GM18502 (cell line): ENCODE measurements at regions not wholly inside any gene's neighbourhood (a gene's known extent, or its start where the extent isn't known, plus 50 kb on each side); places are given as distances from the start of the nearest gene placed in this dataset.
"Not testable (repeated sequence)": the region's sequence is repeated elsewhere in the genome, so short reads cannot be mapped to it uniquely, and the experiment has no call there.

ENCODE experiments used
- ATAC-seq: cut with Tn5 transposase; IDR thresholded peaks from one replicate; pipeline ENCODE4 v1.9.1; 2021; ENCODE audit warnings: mild to moderate bottlenecking; ENCODE audit not compliant: unreplicated experiment, poor library complexity

DNA sequence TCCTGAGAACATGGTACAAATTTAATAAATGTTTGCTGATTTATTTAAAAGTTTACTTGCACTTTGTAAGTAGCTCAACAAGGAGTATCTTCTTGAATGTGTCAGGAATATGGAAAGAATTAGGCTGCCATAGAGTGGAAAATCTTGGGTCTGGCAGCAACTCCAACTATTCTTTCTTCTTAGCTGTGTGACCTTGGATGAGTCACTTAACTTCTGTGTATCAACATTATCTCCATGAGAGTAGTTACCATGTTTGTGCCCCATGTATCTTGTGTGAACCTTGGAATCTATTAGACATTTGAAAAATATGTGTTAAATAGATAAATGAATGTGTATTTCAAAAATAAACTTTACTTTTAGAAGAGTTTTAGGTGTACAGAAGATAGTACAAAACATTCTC is 348.8 kb downstream of the GBA3 start:
- ATAC-seq = no peak

DNA sequence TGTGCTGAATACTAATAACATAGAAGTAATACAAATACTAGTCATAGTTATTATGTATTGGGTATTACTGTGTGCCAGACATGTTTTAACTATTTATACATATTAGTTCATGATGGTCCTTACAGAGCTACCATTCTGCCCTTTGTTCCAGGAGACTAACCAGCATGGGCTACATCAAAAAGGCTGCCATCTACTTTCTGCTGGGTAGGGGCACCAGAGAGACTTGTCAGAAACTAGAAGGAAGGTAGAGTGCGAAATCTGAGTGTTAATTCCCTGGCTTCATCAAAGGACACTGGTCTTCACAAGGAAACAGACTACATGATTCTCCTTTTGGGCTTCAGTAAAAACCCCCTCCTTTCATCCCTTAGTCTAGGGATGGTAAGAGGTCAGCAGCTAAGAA is 347.8 kb downstream of the GBA3 start:
- no peak for ATAC-seq

DNA sequence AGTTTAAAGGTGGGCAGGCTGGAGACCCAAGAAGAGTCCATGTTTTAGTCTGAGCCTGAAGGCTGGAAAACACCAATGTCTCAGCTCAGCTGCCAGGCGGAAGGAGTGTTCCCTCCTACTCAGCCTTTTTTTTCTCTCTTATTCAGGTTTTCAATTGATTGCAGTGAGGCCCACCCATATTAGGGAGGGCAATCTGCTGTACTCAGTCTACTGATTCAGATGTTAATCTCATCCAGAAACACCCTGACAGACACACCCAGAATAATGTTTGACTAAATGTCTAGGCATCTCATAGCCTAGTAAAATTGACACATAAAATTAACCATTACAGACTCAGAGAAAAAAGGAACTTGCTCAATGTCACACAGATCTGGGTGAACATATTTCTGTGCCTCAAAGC is 347.1 kb downstream of the GBA3 start:
- ATAC-seq = no peak

DNA sequence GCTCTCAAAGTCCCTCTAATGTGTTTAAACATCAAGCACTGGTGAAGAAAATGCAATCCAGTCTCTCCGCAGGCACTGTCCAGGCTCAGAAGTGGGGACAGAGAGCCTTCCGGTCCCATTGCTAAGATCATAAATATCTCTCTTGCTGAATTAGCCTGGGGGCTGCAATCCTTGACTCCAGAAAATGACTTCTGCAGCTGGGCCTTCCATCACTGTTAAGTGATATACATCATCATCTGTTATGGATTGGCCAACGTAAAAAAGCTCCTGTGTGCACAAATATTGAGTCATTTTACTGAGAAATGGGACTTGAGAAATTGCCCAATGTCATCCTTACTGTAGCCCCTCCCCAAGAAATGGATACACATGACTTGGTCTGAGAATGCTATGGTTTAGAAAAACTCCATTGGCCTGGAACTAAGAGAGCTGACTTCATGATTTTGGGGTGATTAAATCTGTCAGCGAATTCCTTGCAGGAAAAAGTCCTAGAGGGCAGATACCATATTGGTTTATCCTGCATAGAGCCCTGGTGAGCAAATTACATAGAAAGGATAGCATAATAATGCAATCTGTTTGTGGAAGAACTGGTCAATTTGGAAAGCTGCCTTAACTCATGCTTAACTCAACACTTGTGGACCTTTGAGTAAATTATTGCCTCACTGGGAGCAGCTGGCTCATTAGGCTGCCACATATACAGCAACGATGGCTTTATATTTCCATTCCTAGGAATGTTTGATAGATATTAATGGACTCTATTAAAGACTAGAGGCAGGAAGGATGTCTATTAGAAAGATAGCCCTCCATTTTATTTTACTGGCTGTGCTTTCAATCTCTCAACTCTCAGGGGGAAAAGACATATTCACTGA is 346.1 kb downstream of the GBA3 start:
- ATAC-seq = no peak

DNA sequence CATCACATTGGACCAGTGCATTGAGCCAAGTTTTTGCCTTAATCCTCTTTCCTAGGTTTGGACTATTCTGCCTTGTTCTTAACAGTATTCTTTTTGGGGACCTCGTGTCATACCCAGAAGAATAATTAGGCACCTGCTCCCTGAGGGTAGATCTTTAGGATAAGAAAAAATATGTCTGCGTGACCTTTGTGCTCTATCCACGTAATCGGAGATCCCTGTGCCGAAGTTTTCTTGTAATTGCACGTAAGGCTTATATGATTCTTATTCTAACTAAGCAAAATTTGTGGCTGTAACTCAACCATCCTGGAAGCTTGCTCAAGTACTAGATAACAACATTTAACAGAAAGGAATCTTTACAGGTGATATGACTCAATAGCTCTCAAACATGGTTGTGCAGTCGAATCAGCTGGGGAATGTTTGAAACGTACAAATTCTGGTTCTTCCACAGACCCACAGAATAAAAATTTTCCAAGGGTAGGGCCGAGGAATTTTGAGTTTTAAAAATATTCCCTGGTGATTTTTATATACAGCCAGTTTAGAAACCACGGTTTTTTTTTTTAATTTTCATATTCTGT is 344.3 kb downstream of the GBA3 start:
- no peak for ATAC-seq

DNA sequence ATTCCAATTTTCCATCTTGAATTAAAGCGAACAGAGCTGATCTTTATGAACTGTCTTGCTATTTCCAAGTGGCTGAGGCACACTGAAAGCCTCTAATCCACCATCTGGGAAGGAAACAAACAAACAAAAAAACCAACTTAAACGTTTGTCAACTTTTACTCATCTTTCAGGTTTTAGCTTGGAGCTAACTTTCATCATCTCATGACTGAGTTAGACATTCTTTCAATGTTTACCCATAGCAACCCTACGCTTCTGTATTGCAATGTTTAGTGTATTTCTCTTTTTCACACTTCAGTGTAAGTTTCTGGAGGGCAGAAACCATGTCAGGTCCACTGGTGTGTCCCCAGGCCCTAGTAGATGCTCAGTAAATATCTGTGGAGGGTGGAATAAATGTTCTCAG is 343.8 kb downstream of the GBA3 start:
- no peak for ATAC-seq

DNA sequence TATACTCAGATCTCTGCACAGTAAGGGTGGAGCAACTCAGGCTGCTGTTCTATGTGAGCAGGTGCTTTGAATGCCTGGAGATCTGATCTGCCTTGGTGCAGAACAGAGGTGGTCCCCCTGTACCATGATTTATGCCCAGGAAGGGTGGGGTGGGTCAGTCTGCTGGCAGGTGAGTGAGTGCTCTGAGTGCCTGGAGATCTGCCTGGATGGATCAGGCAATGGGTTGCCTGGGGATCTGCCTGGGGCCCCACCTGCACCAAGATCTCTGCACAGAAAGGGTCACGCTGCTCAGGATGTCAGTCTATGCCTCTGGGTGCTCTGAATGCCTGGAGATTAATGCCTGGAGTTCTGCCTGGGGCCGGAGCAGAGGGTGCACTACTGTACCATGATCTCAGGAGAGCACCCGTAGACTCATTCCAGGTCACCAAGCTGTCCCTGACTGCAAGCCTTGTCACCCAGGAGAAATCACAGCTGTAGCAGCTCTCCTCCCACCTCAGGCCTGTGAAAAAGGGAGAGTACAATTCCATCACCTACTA is 342.9 kb downstream of the GBA3 start:
- no peak for ATAC-seq

DNA sequence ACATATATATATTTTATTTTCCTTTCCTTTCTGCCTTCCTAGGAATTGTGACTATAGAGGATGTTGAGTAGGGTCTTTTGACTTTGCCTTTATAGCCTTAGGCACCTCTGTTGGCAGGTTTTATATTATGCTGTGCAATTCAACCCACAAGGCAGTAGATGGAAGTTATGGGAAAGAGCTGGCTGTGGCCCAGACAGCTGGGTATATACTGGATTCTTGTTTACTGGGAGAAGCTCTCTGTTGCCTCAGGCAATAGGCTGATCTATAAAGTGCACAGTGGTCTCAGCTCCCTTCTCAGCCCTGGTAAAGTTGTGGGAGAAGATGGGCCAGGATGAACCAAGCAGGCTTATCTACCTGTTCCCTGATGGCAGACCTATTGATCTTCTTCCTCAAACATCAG is 342.0 kb downstream of the GBA3 start:
- no peak for ATAC-seq

DNA sequence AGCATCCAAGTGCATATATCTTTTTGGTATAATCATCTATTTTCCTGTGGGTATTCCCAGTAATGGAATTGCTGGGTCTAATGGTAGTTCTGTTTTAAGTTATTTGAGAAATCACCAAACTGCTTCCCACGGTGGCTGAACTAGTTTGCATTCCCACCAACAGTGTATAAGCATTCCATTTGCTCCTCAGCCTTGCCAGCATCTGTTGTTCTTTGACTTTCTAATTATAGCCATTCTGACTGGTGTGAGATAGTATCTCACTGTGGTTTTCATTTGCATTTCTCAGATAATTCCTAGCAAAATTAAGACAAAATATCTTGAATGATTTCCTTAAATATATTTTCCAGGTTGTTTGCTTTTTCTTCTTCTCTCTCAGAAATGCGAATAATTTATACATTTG is 341.1 kb downstream of the GBA3 start:
- ATAC-seq = no peak

DNA sequence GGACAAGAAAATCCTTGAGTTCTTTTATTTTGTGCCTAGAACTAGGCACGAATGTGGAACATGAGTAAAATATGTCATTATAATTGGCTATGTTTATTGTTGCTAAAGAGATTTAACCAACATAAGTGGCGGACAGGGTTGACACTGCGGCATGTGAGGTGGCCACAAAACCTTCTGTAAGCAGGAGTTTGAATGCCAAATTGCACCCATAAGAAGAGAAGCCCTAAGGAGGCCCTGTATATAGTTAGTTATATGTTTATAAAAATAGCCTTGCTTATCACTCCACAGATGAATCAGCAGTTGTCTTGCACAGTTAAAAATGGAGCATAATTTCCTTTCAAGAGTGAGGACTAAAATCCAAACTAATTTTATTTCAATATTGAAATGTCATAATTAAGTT is 336.1 kb downstream of the GBA3 start:
- no peak for ATAC-seq

DNA sequence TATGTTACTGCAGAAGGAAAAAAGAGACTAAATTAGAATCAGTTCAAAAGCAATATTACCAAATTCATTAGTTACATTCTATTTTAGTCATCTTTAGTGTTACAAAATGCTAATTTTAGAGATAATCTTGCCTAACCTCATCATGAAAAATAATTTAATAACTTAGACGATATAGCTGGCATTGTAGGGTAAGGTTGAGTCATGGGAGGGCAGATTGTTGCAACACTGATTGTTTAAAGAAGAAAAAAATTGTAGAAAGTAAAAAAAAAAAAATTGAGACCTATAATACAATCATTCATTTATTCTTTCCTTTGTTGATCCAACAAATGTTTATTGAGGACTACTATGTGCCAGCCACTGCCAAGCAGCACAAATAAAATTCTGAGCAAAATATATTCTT is 330.9 kb downstream of the GBA3 start:
- no peak for ATAC-seq

DNA sequence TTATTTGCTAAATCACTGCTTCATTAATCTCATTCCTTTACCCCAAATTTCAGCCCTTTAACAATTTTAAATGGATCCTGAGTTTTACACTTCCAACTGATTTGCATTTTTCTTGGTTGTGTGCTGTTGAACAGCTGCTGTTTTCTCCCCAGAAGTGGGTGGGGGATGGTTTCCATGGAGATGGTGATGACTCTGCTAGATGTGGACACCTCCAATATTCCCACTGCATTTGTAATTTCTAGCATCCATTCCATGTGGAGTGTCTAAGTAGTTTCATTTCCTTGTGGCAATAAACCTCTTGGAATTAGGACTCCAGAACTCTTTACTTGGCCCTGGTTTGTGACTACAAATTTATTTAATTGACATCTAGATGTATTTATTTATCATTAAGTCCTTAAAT is 330.4 kb downstream of the GBA3 start:
- ATAC-seq = no peak

DNA sequence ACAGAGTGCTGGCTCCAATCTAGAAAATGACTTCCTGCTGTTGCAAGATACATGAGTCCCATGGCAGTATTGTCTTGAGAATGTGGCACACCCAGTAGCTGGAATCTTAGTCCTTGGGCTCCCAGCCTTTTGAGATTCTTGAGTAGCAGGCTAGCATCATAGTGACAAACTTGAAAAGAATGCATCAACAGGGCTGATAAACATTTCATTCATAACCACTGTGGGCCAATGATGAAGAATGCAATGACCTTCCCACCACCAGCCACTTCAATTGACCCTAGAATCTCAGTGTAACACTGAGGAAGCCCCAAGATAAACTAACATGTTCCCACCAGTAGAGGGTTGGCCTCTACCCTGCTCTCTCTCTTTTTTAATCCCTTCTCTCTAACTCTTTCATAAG is 329.3 kb downstream of the GBA3 start:
- no peak for ATAC-seq

DNA sequence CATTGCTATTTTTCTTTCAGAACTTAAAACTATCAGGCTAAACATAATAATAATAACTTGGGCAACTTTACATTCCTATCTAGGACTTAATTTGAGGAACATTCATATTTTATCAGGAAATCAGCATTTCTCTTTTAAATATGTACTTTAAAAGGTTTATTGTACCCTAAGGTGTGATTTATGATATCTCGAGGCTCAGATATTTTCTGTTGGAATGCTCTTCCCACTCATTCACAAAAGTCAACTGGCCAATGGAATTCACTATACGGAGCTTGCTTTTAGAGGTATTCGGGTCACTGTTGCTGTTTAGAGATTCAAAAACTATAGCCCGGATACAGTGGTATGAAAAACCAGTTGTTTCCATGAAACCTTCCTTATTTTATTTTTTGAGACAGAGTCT is 328.3 kb downstream of the GBA3 start:
- no peak for ATAC-seq

DNA sequence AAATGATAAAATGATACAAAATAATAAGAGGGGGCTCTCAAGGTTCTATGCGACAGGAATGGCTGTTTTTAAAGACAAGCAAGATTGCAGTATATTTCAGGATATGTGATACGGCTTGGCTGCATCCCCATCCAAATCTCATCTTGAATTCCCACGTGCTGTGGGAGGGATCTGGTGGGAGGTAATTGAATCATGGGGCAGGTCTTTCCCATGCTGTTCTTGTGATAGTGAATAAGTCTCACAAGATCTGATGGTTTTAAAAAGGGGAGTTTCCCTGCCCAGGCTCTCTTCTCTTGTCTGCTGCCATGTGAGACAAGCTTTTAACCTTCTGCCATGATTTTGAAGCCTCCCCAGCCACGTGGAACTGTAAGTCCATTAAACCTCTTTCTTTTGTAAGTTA is 327.7 kb downstream of the GBA3 start:
- ATAC-seq = not testable (repeated sequence)

DNA sequence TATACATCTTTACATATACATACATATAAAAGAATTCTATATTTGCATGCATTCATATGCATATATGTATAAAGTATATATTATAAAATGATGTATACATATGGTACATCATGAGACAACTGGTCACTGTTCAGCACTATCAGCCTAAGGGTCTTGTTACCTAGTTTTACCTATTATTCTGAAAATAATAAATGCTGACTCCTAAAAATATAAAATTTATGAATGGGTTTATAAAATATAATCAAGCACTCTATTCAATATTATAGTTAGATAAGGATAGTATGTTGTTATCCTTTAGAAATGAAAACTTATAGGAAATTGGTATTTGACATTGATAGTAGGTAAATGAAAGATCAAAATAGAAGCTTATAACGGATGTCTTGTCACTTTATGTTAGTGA is 324.2 kb downstream of the GBA3 start:
- ATAC-seq = no peak

DNA sequence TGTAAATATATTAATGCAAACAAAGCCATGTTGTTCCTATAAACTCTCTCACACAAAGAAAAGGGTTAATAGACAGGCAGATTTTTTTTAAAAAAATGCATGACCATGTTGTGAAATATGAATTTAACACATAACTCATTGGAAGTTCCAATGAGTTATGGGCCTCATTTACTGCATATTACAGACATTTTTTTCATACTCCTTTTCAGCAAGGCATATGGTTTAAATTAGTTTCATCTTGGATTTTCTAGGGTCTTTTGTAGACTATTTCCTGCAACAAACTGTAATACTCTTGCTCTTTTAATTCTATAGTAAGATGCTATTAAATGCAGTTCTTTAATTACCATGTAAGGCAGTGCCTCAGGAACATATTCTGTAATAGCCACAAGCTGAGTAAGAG is 323.1 kb downstream of the GBA3 start:
- no peak for ATAC-seq

DNA sequence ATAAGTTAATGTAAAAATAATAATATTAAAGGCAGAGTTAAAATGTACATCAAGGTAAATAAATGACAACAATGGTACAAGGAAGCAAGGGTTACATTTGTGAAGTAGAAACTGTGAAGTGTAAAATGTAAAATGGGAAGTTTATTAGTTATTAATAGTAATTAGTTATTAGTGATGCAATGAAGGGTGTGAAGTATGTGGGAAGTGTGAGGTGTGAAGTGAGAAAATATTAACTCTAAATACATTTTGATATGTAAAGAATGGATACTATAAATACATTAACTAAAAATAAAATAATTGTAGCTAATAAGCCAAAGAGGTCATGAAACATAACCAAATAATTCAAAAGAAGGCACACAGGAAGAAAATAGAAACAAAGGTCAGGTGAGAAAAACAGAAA is 316.4 kb downstream of the GBA3 start:
- ATAC-seq = no peak

DNA sequence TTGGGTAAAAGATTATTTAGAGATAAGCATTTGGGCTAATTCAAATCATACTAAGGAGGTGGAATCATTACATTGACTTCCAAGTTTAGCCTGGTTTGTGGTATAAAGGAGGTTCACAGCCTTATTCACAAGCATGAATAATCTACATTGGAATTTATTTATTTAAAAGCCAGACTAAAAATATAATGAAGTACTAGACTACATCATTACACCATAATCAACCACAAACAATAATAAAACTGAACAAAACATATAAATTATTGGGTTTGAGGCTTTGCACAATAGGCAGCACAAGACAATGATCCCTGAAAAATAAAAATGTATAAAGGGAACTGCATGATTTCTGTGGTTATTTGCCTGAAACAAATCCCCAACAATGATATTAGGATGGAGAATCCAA is 314.0 kb downstream of the GBA3 start:
- no peak for ATAC-seq

DNA sequence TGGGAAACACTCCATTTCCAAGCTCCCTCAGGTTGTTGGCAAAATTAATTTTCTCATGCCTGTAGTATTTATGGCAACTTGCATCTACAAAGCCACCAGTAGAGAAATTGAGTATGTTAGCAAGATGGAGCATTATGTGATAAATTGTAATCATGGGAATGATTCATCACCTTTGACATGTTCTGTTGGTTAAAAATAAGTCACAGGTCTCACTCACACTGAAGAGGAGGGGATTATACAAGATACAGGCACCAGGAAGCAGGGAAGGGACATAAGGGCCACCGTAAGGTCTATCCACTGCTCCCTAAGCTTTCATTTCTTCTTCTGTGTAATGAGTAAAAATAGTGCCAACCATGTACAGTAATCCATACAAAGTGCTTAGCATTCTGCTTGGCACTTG is 313.0 kb downstream of the GBA3 start:
- ATAC-seq = no peak

DNA sequence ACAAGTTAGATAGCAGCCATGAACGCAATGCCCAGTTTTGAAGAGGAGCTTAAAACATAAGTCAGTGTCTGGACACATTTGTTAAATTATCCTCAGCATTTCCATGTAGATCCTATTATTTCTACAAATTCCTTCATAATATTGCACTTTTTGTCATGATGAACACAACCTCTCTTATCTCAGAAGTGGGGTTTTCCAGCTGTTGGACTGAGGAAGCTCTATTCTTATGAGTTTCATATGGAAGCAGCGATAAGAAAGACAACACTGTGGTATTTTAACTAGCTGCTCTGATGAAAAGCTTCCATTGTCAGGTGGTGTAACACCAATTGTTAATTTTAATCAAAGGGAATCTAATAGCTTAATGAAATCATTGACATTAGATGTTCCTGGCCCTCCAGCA is 308.7 kb downstream of the GBA3 start:
- no peak for ATAC-seq

DNA sequence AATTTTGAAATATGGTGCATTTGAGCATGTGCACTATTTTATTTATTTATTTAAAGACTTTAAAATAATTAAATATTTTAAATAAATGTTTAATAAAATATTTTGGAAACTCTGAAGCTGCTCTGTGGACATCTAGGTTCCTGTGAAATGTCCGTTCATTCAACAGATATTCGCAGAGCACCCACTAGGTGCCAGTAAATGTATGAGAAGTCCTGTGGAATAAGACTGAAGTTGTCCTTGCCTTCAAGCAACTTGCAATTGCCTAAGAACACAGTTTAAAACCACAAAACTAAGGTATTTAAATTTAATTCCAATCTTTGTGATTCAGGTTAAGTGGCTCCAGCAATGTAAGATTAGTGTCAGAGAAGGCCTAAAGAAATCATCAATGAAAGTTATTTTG is 306.7 kb downstream of the GBA3 start:
- ATAC-seq = no peak
